CD14-positive monocyte (primary cell): ENCODE measurements at regions not wholly inside any gene's neighbourhood (a gene's known extent, or its start where the extent isn't known, plus 50 kb on each side); places are given as distances from the start of the nearest gene placed in this dataset.
A peak's percentile ranks its signal among the peaks of the same experiment; 100 is the strongest.

ENCODE experiments used
- DNase-seq, 3 donors: peaks; one replicate each; pipeline ENCODE4 v3.0.0-alpha.2; 2011 to 2022
- H2AFZ ChIP-seq: 2 replicates; pipeline ENCODE4 v1.6.0; 2012; ENCODE audit warnings: mild to moderate bottlenecking, low read depth, low read length, inconsistent platforms; ENCODE audit not compliant: insufficient read depth, poor library complexity, severe bottlenecking
- H3K27ac ChIP-seq, 2 donors: 1 replicate in 1 of 2; 2 replicates in 1 of 2; pipeline ENCODE4 v1.5.1; 2012 to 2013; ENCODE audit warnings: low read length in 2 of 2, control low read depth in 1 of 2, inconsistent platforms in 1 of 2, low read depth in 1 of 2, mild to moderate bottlenecking in 1 of 2
- H3K27me3 ChIP-seq, 2 donors: one replicate each; pipeline versions ENCODE4 v1.6.0 to v1.6.1; 2011 to 2013; ENCODE audit warnings: low read length in 2 of 2; ENCODE audit not compliant: control insufficient read depth in 2 of 2, insufficient read depth in 2 of 2
- H3K36me3 ChIP-seq, 2 donors: replicated peaks in 1 of 2; 1 replicate in 1 of 2; 2 replicates in 1 of 2; pipeline versions ENCODE4 v1.5.1 to v1.6.1; 2012 to 2013; ENCODE audit warnings: low read length in 2 of 2, control low read depth in 1 of 2, inconsistent platforms in 1 of 2, mild to moderate bottlenecking in 1 of 2; ENCODE audit not compliant: insufficient read depth in 2 of 2, control insufficient read depth in 1 of 2
- H3K4me1 ChIP-seq, 2 donors: 1 replicate in 1 of 2; 2 replicates in 1 of 2; pipeline versions ENCODE4 v1.5.1 to v1.6.1; 2012 to 2013; ENCODE audit warnings: low read length in 2 of 2, control low read depth in 1 of 2, inconsistent platforms in 1 of 2, mild to moderate bottlenecking in 1 of 2, moderate library complexity in 1 of 2; ENCODE audit not compliant: insufficient read depth in 2 of 2, control insufficient read depth in 1 of 2
- H3K4me2 ChIP-seq: replicated peaks from 2 replicates; pipeline ENCODE3; 2012; ENCODE audit warnings: low read length, moderate library complexity, mild to moderate bottlenecking; ENCODE audit not compliant: poor library complexity, severe bottlenecking; ENCODE audit errors: extremely low read depth
- H3K4me3 ChIP-seq, 3 experiments: fragments of 200-600 bp in 1 of 3; sonication (generic) in 1 of 3; replicated peaks in 1 of 3; 1 replicate in 2 of 3; 2 replicates in 1 of 3; pipeline ENCODE4 v1.5.1; 2011 to 2013; ENCODE audit warnings: low read length in 3 of 3, mild to moderate bottlenecking in 3 of 3, control low read depth in 2 of 3, low read depth in 2 of 3, inconsistent platforms in 1 of 3, moderate library complexity in 1 of 3
- H3K79me2 ChIP-seq: 2 replicates; pipeline ENCODE4 v1.6.0; 2012; ENCODE audit warnings: mild to moderate bottlenecking, control low read depth, inconsistent platforms, low read length, moderate library complexity; ENCODE audit not compliant: insufficient read depth
- H3K9ac ChIP-seq: 2 replicates; pipeline ENCODE4 v1.6.0; 2017; ENCODE audit warnings: low read length, mild to moderate bottlenecking; ENCODE audit not compliant: insufficient read depth, poor library complexity, severe bottlenecking
- H3K9me3 ChIP-seq, 2 donors: replicated peaks in 1 of 2; 1 replicate in 1 of 2; 2 replicates in 1 of 2; pipeline versions ENCODE4 v1.5.1 to v1.6.1; 2012 to 2013; ENCODE audit warnings: low read length in 2 of 2, control low read depth in 1 of 2; ENCODE audit not compliant: control insufficient read depth in 1 of 2, insufficient read depth in 1 of 2
- H4K20me1 ChIP-seq: 2 replicates; pipeline ENCODE4 v1.6.0; 2012; ENCODE audit warnings: mild to moderate bottlenecking, low read length, control low read depth, moderate library complexity; ENCODE audit not compliant: insufficient read depth
- H3K27ac Mint-ChIP-seq, 7 donors: one replicate each; pipeline ENCODE4 v1.8.0; 2020; ENCODE audit warnings: mild to moderate bottlenecking in 7 of 7, mixed read lengths in 7 of 7, moderate library complexity in 6 of 7, inconsistent platforms in 2 of 7
- H3K27me3 Mint-ChIP-seq, 3 donors: one replicate each; pipeline ENCODE4 v1.8.0; 2021 to 2022; ENCODE audit warnings: low read depth in 3 of 3, mild to moderate bottlenecking in 3 of 3, mixed read lengths in 3 of 3, moderate library complexity in 3 of 3, inconsistent platforms in 1 of 3
- H3K36me3 Mint-ChIP-seq, 2 donors: one replicate each; pipeline ENCODE4 v1.8.0; 2020; ENCODE audit warnings: mixed read lengths in 2 of 2, inconsistent platforms in 1 of 2, mild to moderate bottlenecking in 1 of 2
- H3K4me1 Mint-ChIP-seq: one replicate; pipeline ENCODE4 v1.8.0; 2020; ENCODE audit warnings: mild to moderate bottlenecking, mixed read lengths
- H3K4me3 Mint-ChIP-seq, 2 donors: one replicate each; pipeline ENCODE4 v1.8.0; 2020; ENCODE audit warnings: mild to moderate bottlenecking in 2 of 2, mixed read lengths in 2 of 2, moderate library complexity in 1 of 2
- H3K9me3 Mint-ChIP-seq, 7 donors: one replicate each; pipeline ENCODE4 v1.8.0; 2020 to 2022; ENCODE audit warnings: mixed read lengths in 7 of 7, mild to moderate bottlenecking in 6 of 7, moderate library complexity in 6 of 7, inconsistent platforms in 2 of 7
- CTCF ChIP-seq: fragments of 200-600 bp; IDR thresholded peaks from one replicate; pipeline ENCODE4 v1.8.0; 2022; ENCODE audit warnings: antibody characterized with exemption, mild to moderate bottlenecking
- WGBS: methylation state at CpG from one replicate; pipeline ENCODE4 v1.1.5; 2013; ENCODE audit warnings: missing lambda C conversion rate; ENCODE audit not compliant: insufficient coverage; 5-methylcytosine and 5-hydroxymethylcytosine counted together
- intact Hi-C, 2 donors: fragments of 100-400 bp; cut with micrococcal nuclease; formaldehyde crosslinking; loops; one replicate each; pipeline versions ENCODE4 v1.15.0 to v1.15.1; 2023

- Histone ChIP-seq H3K36me3 (no peaks in the 10 kb centered on the region), H4K20me1 (no peaks in the 10 kb centered on the region), H3K27ac (no peak overlapping the region), H3K27me3 (no peaks in the 10 kb centered on the region), H3K79me2 (no peaks in the 10 kb centered on the region), H3K9me3 (no peaks in the 10 kb centered on the region), H3K4me1 (peaks cover 1 to 4% of the 10 kb centered on the region in 2 donors), H2AFZ (no peak overlapping the region), H3K4me3 (no peak overlapping the region), H3K9ac (no peak overlapping the region), H3K4me2 (no peak overlapping the region)
- Mint-ChIP-seq H3K27ac (no peak overlapping the region), H3K4me1 (peaks cover 4% of the 10 kb centered on the region), H3K27me3 (no peaks in the 10 kb centered on the region), H3K9me3 (peaks cover 3 to 7% (median 4%) of the 10 kb centered on the region in 7 donors), H3K4me3 (peak overlapping the region in 1 of 2 donors; percentile 12), H3K36me3 (no peaks in the 10 kb centered on the region)
- DNase-seq, result no peak
- WGBS, result no CpG with 5 or more reads among the region's 4 CpGs
- intact Hi-C loops, result no loop called here
- TF ChIP-seq CTCF, result no peak
Observed at GRCh38 chr3:34102288-34102687, 303.9 kb downstream of the PDCD6IP start.

- H3K27me3 ChIP-seq, result no peaks in the 10 kb centered on the region
- Mint-ChIP-seq H3K4me3 (no peak overlapping the region), H3K27ac (no peak overlapping the region), H3K4me1 (peaks cover 14% of the 10 kb centered on the region), H3K27me3 (no peaks in the 10 kb centered on the region), H3K36me3 (no peaks in the 10 kb centered on the region), H3K9me3 (peaks cover 0 to 2% (median 0%) of the 10 kb centered on the region in 7 donors)
- no peak overlapping the region for H2AFZ ChIP-seq
- no peaks in the 10 kb centered on the region for H4K20me1 ChIP-seq
- DNase-seq, result no peak
- no peaks in the 10 kb centered on the region for H3K9me3 ChIP-seq
- peaks cover 11 to 12% of the 10 kb centered on the region in 2 donors for H3K4me1 ChIP-seq
- no peak overlapping the region for H3K4me3 ChIP-seq
- H3K27ac ChIP-seq, result no peak overlapping the region
- intact Hi-C loops, result no loop called here
- H3K79me2 ChIP-seq, result no peaks in the 10 kb centered on the region
- H3K36me3 ChIP-seq, result no peaks in the 10 kb centered on the region
- no peak overlapping the region for H3K4me2 ChIP-seq
- TF ChIP-seq CTCF, result no peak
- no peak overlapping the region for H3K9ac ChIP-seq
- WGBS, result 71% methylated on average over 1 of the region's 3 CpGs
Observed at GRCh38 chr3:34106379-34106778, 307.9 kb downstream of the PDCD6IP start.
